ENCODE measurements at regions not wholly inside any gene's neighbourhood (a gene's known extent, or its start where the extent isn't known, plus 50 kb on each side); places are given as distances from the start of the nearest gene placed in this dataset.

GRCh38 chr3:70734756-70735155 lies 422.3 kb upstream of the MDFIC2 start:
- no peak for TF ChIP-seq CTCF (conservative IDR thresholded peaks at IDR 0.05; ENCODE audit: low read length)
- no peak for TF ChIP-seq EZH2phosphoT487 (IDR thresholded peaks at IDR 0.05; ENCODE audit: borderline replicate concordance, low read depth, low read length)

Measured in OCI-LY7 (cell line).